ENCODE measurements at regions not wholly inside any gene's neighbourhood (a gene's known extent, or its start where the extent isn't known, plus 50 kb on each side); places are given as distances from the start of the nearest gene placed in this dataset.

GRCh38 chr7:4406288-4407058 is 275.6 kb upstream of the FOXK1 start:
- TF ChIP-seq CTCF (IDR thresholded peaks at IDR 0.05; ENCODE audit: poor library complexity), result no peak
- no peak for TF ChIP-seq EZH2phosphoT487 (IDR thresholded peaks at IDR 0.05; ENCODE audit: low read depth, severe bottlenecking, unreplicated experiment)
- no peak for TF ChIP-seq EZH2 (IDR thresholded peaks at IDR 0.05; ENCODE audit: borderline replicate concordance)
